ENCODE measurements at regions not wholly inside any gene's neighbourhood (a gene's known extent, or its start where the extent isn't known, plus 50 kb on each side); places are given as distances from the start of the nearest gene placed in this dataset.
A peak's percentile ranks its signal among the peaks of the same experiment; 100 is the strongest.

- DNase-seq = no peak
- Histone ChIP-seq H3K36me3 (replicated peaks; ENCODE audit: control insufficient read depth, insufficient read depth, low read length) (no peaks in the 10 kb centered on the region), H3K27me3 (ENCODE audit: control insufficient read depth, insufficient read depth, low read length) (no peaks in the 10 kb centered on the region), H3K4me3 (ENCODE audit: insufficient read depth, low read depth, low read length) (no peak overlapping the region)
These were observed 398.3 kb upstream of the DUSP10 start for GRCh38 chr1:222140206-222140605.

- H3K36me3 ChIP-seq (replicated peaks; ENCODE audit: control insufficient read depth, insufficient read depth, low read length) = no peaks in the 10 kb centered on the region
- H3K4me3 ChIP-seq (ENCODE audit: insufficient read depth, low read depth, low read length) = no peak overlapping the region
- H3K27me3 ChIP-seq (ENCODE audit: control insufficient read depth, insufficient read depth, low read length) = no peaks in the 10 kb centered on the region
- no peak for DNase-seq
These were observed 396.2 kb upstream of the DUSP10 start for GRCh38 chr1:222138095-222138494.

- Histone ChIP-seq H3K27me3 (ENCODE audit: control insufficient read depth, insufficient read depth, low read length) (no peaks in the 10 kb centered on the region), H3K4me3 (ENCODE audit: insufficient read depth, low read depth, low read length) (no peak overlapping the region), H3K36me3 (replicated peaks; ENCODE audit: control insufficient read depth, insufficient read depth, low read length) (no peaks in the 10 kb centered on the region)
- no peak for DNase-seq
These were observed 395.0 kb upstream of the DUSP10 start for GRCh38 chr1:222136869-222137268.

GRCh38 chr1:222129041-222129440 lies 387.2 kb upstream of the DUSP10 start:
- Histone ChIP-seq H3K36me3 (replicated peaks; ENCODE audit: control insufficient read depth, insufficient read depth, low read length) (no peaks in the 10 kb centered on the region), H3K27me3 (ENCODE audit: control insufficient read depth, insufficient read depth, low read length) (no peaks in the 10 kb centered on the region), H3K4me3 (ENCODE audit: insufficient read depth, low read depth, low read length) (no peak overlapping the region)
- no peak for DNase-seq

- no peak for DNase-seq
- no peaks in the 10 kb centered on the region for H3K27me3 ChIP-seq (ENCODE audit: control insufficient read depth, insufficient read depth, low read length)
- no peaks in the 10 kb centered on the region for H3K36me3 ChIP-seq (replicated peaks; ENCODE audit: control insufficient read depth, insufficient read depth, low read length)
- no peak overlapping the region for H3K4me3 ChIP-seq (ENCODE audit: insufficient read depth, low read depth, low read length)
These were observed 385.8 kb upstream of the DUSP10 start for GRCh38 chr1:222127526-222128152.

GRCh38 chr1:222127096-222127495 lies 385.2 kb upstream of the DUSP10 start:
- Histone ChIP-seq H3K4me3 (ENCODE audit: insufficient read depth, low read depth, low read length) (no peak overlapping the region), H3K27me3 (ENCODE audit: control insufficient read depth, insufficient read depth, low read length) (no peaks in the 10 kb centered on the region), H3K36me3 (replicated peaks; ENCODE audit: control insufficient read depth, insufficient read depth, low read length) (no peaks in the 10 kb centered on the region)
- DNase-seq = no peak

GRCh38 chr1:222126052-222126451 lies 384.2 kb upstream of the DUSP10 start:
- no peak for DNase-seq
- no peaks in the 10 kb centered on the region for H3K27me3 ChIP-seq (ENCODE audit: control insufficient read depth, insufficient read depth, low read length)
- H3K4me3 ChIP-seq (ENCODE audit: insufficient read depth, low read depth, low read length) = no peak overlapping the region
- no peaks in the 10 kb centered on the region for H3K36me3 ChIP-seq (replicated peaks; ENCODE audit: control insufficient read depth, insufficient read depth, low read length)

- no peak overlapping the region for H3K4me3 ChIP-seq (ENCODE audit: insufficient read depth, low read depth, low read length)
- no peaks in the 10 kb centered on the region for H3K36me3 ChIP-seq (replicated peaks; ENCODE audit: control insufficient read depth, insufficient read depth, low read length)
- H3K27me3 ChIP-seq (ENCODE audit: control insufficient read depth, insufficient read depth, low read length) = no peaks in the 10 kb centered on the region
- peak; percentile 32 for DNase-seq
These were observed 382.7 kb upstream of the DUSP10 start for GRCh38 chr1:222124602-222125001.

- no peak overlapping the region for H3K4me3 ChIP-seq (ENCODE audit: insufficient read depth, low read depth, low read length)
- no peaks in the 10 kb centered on the region for H3K36me3 ChIP-seq (replicated peaks; ENCODE audit: control insufficient read depth, insufficient read depth, low read length)
- H3K27me3 ChIP-seq (ENCODE audit: control insufficient read depth, insufficient read depth, low read length) = no peaks in the 10 kb centered on the region
- DNase-seq = no peak
These were observed 381.2 kb upstream of the DUSP10 start for GRCh38 chr1:222123111-222123510.

- DNase-seq = no peak
- no peaks in the 10 kb centered on the region for H3K27me3 ChIP-seq (ENCODE audit: control insufficient read depth, insufficient read depth, low read length)
- no peaks in the 10 kb centered on the region for H3K36me3 ChIP-seq (replicated peaks; ENCODE audit: control insufficient read depth, insufficient read depth, low read length)
- H3K4me3 ChIP-seq (ENCODE audit: insufficient read depth, low read depth, low read length) = no peak overlapping the region
These were observed 375.9 kb upstream of the DUSP10 start for GRCh38 chr1:222117809-222118208.

- Histone ChIP-seq H3K4me3 (ENCODE audit: insufficient read depth, low read depth, low read length) (no peak overlapping the region), H3K36me3 (replicated peaks; ENCODE audit: control insufficient read depth, insufficient read depth, low read length) (no peaks in the 10 kb centered on the region)
These were observed 372.8 kb upstream of the DUSP10 start for GRCh38 chr1:222114536-222115156.

GRCh38 chr1:222109836-222110235 lies 367.9 kb upstream of the DUSP10 start:
- DNase-seq = no peak
- Histone ChIP-seq H3K36me3 (replicated peaks; ENCODE audit: control insufficient read depth, insufficient read depth, low read length) (no peaks in the 10 kb centered on the region), H3K4me3 (ENCODE audit: insufficient read depth, low read depth, low read length) (no peak overlapping the region), H3K27me3 (ENCODE audit: control insufficient read depth, insufficient read depth, low read length) (no peaks in the 10 kb centered on the region)

More at GRCh38 chr1:222114536-222115156, 372.8 kb upstream of the DUSP10 start:
- no peak for DNase-seq
- H3K27me3 ChIP-seq (ENCODE audit: control insufficient read depth, insufficient read depth, low read length) = no peaks in the 10 kb centered on the region

GRCh38 chr1:222107975-222108374 lies 366.1 kb upstream of the DUSP10 start:
- H3K27me3 ChIP-seq (ENCODE audit: control insufficient read depth, insufficient read depth, low read length) = no peaks in the 10 kb centered on the region
- no peaks in the 10 kb centered on the region for H3K36me3 ChIP-seq (replicated peaks; ENCODE audit: control insufficient read depth, insufficient read depth, low read length)
- no peak for DNase-seq
- H3K4me3 ChIP-seq (ENCODE audit: insufficient read depth, low read depth, low read length) = no peak overlapping the region

- no peak for DNase-seq
- no peaks in the 10 kb centered on the region for H3K27me3 ChIP-seq (ENCODE audit: control insufficient read depth, insufficient read depth, low read length)
- no peak overlapping the region for H3K4me3 ChIP-seq (ENCODE audit: insufficient read depth, low read depth, low read length)
- H3K36me3 ChIP-seq (replicated peaks; ENCODE audit: control insufficient read depth, insufficient read depth, low read length) = no peaks in the 10 kb centered on the region
These were observed 365.4 kb upstream of the DUSP10 start for GRCh38 chr1:222107267-222107666.

GRCh38 chr1:222106377-222106776 lies 364.5 kb upstream of the DUSP10 start:
- Histone ChIP-seq H3K4me3 (ENCODE audit: insufficient read depth, low read depth, low read length) (no peak overlapping the region), H3K36me3 (replicated peaks; ENCODE audit: control insufficient read depth, insufficient read depth, low read length) (no peaks in the 10 kb centered on the region), H3K27me3 (ENCODE audit: control insufficient read depth, insufficient read depth, low read length) (no peaks in the 10 kb centered on the region)
- DNase-seq = peak; percentile 10

Measured in H7 (cell line).